HEK293 (cell line): ENCODE measurements at regions not wholly inside any gene's neighbourhood (a gene's known extent, or its start where the extent isn't known, plus 50 kb on each side); places are given as distances from the start of the nearest gene placed in this dataset.
A peak's percentile ranks its signal among the peaks of the same experiment; 100 is the strongest.

Experiments
- CTCF ChIA-PET: fragments of 350-600 bp; formaldehyde crosslinking; extraction: SDS; loops from one replicate; lab custom pipeline; 2021; ENCODE audit warnings: antibody characterized with exemption; lab: Yijun Ruan, JAX
- POLR2A ChIA-PET: fragments of 300-600 bp; formaldehyde crosslinking; extraction: SDS; loops from one replicate; lab custom pipeline; 2020; ENCODE audit warnings: antibody characterized with exemption, inconsistent platforms; lab: Yijun Ruan, JAX
- H3K27ac ChIP-seq: fragments of 200-500 bp; sonication (Bioruptor generic); 2 replicates; pipeline ENCODE4 v1.5.1; 2014; ENCODE audit warnings: low read depth, low read length, control low read depth, inconsistent platforms; ENCODE audit errors: extremely low read depth
- H3K36me3 ChIP-seq, 2 experiments: fragments of 200-500 bp in 1 of 2; sonication (Bioruptor generic) in 1 of 2; 1 replicate in 1 of 2; 2 replicates in 1 of 2; pipeline ENCODE4 v1.5.1; 2014 to 2017; ENCODE audit warnings: inconsistent platforms in 2 of 2, low read length in 2 of 2; ENCODE audit not compliant: control insufficient read depth in 2 of 2, insufficient read depth in 1 of 2
- H3K4me1 ChIP-seq: fragments of 200-500 bp; sonication (Bioruptor generic); 2 replicates; pipeline ENCODE4 v1.5.1; 2014; ENCODE audit warnings: mild to moderate bottlenecking, low read length, inconsistent platforms; ENCODE audit not compliant: control insufficient read depth, insufficient read depth
- H3K4me3 ChIP-seq: 2 replicates; pipeline ENCODE4 v1.5.1; 2011; ENCODE audit warnings: low read depth, mild to moderate bottlenecking, control low read depth, low read length, moderate library complexity
- H3K9me3 ChIP-seq: fragments of 200-500 bp; sonication (Bioruptor generic); 2 replicates; pipeline ENCODE4 v1.5.1; 2014; ENCODE audit warnings: low read depth, low read length, inconsistent platforms; ENCODE audit not compliant: control insufficient read depth, insufficient read depth
- BCL11B ChIP-seq: fragments of 450-650 bp; formaldehyde crosslinking; IDR thresholded peaks from 2 replicates; pipeline ENCODE4 v1.5.1; 2016; ENCODE audit warnings: low read depth, missing biosample characterization, missing genetic modification characterization
- IKZF3 ChIP-seq: fragments of 450-650 bp; IDR thresholded peaks from 2 replicates; pipeline ENCODE4 v1.5.0; 2018; ENCODE audit warnings: missing biosample characterization, mild to moderate bottlenecking, missing genetic modification characterization, moderate library complexity
- SCRT1 ChIP-seq: fragments of 450-650 bp; formaldehyde crosslinking; IDR thresholded peaks from 2 replicates; pipeline ENCODE4 v1.5.1; 2016; ENCODE audit warnings: missing biosample characterization, missing genetic modification characterization, borderline replicate concordance
- ZBTB1 ChIP-seq: fragments of 450-650 bp; formaldehyde crosslinking; IDR thresholded peaks from 2 replicates; pipeline ENCODE4 v1.5.1; 2016; ENCODE audit warnings: missing biosample characterization, missing genetic modification characterization
- ZBTB48 ChIP-seq: fragments of 450-650 bp; formaldehyde crosslinking; IDR thresholded peaks from 2 replicates; pipeline ENCODE4 v1.5.1; 2016; ENCODE audit warnings: missing biosample characterization, missing genetic modification characterization
- ZBTB7A ChIP-seq: fragments of 450-650 bp; formaldehyde crosslinking; IDR thresholded peaks from 2 replicates; pipeline ENCODE4 v1.5.1; 2016; ENCODE audit warnings: low read depth, missing biosample characterization, missing genetic modification characterization
- ZBTB8A ChIP-seq: fragments of 450-650 bp; formaldehyde crosslinking; IDR thresholded peaks from 2 replicates; pipeline ENCODE4 v1.5.1; 2016; ENCODE audit warnings: missing biosample characterization, missing genetic modification characterization
- ZNF121 ChIP-seq: fragments of 450-650 bp; formaldehyde crosslinking; IDR thresholded peaks from 2 replicates; pipeline ENCODE4 v1.5.1; 2016; ENCODE audit warnings: missing biosample characterization, missing genetic modification characterization
- ZNF391 ChIP-seq: fragments of 450-650 bp; formaldehyde crosslinking; IDR thresholded peaks from 2 replicates; pipeline ENCODE4 v1.5.1; 2016; ENCODE audit warnings: low read depth, missing biosample characterization, missing genetic modification characterization, borderline replicate concordance
- ZNF514 ChIP-seq: fragments of 450-650 bp; formaldehyde crosslinking; IDR thresholded peaks from 2 replicates; pipeline ENCODE4 v1.5.1; 2016; ENCODE audit warnings: missing biosample characterization, missing genetic modification characterization
- ZNF629 ChIP-seq: fragments of 450-650 bp; formaldehyde crosslinking; IDR thresholded peaks from 2 replicates; pipeline ENCODE4 v1.5.1; 2017; ENCODE audit warnings: missing biosample characterization, missing genetic modification characterization
- ZNF654 ChIP-seq: fragments of 450-650 bp; formaldehyde crosslinking; IDR thresholded peaks from 2 replicates; pipeline ENCODE4 v1.5.1; 2016; ENCODE audit warnings: low read depth, missing biosample characterization, missing genetic modification characterization
- ZNF776 ChIP-seq: fragments of 450-650 bp; formaldehyde crosslinking; IDR thresholded peaks from 2 replicates; pipeline ENCODE4 v1.5.0; 2017; ENCODE audit warnings: missing biosample characterization, missing genetic modification characterization, borderline replicate concordance
- ZNF830 ChIP-seq: fragments of 450-650 bp; IDR thresholded peaks from 2 replicates; pipeline ENCODE4 v1.5.0; 2018; ENCODE audit warnings: missing biosample characterization, missing genetic modification characterization, low read depth, mild to moderate bottlenecking, moderate library complexity
- ZNF837 ChIP-seq: fragments of 450-650 bp; formaldehyde crosslinking; IDR thresholded peaks from 2 replicates; pipeline ENCODE4 v1.5.1; 2016; ENCODE audit warnings: missing biosample characterization, missing genetic modification characterization
- TF ChIP-seq, protein P1 (sequence below): fragments of 450-650 bp; formaldehyde crosslinking; IDR thresholded peaks from 2 replicates; pipeline ENCODE4 v1.5.1; 2016; ENCODE audit warnings: missing biosample characterization, missing genetic modification characterization
- TF ChIP-seq, protein P2 (sequence below): fragments of 450-650 bp; formaldehyde crosslinking; conservative IDR thresholded peaks from 2 replicates; pipeline ENCODE4 v1.5.1; 2016; ENCODE audit warnings: low read depth, missing biosample characterization, missing genetic modification characterization
- TF ChIP-seq, protein P3 (sequence below): fragments of 450-650 bp; formaldehyde crosslinking; IDR thresholded peaks from 2 replicates; pipeline ENCODE4 v1.5.1; 2016; ENCODE audit warnings: missing biosample characterization, missing genetic modification characterization
- TF ChIP-seq, protein P4 (sequence below): fragments of 450-650 bp; formaldehyde crosslinking; IDR thresholded peaks from 2 replicates; pipeline ENCODE4 v1.5.1; 2016; ENCODE audit warnings: missing biosample characterization, missing genetic modification characterization, borderline replicate concordance
- TF ChIP-seq, protein P5 (sequence below): fragments of 450-650 bp; formaldehyde crosslinking; IDR thresholded peaks from 2 replicates; pipeline ENCODE4 v1.5.1; 2016; ENCODE audit warnings: missing biosample characterization, missing genetic modification characterization

DNA sequence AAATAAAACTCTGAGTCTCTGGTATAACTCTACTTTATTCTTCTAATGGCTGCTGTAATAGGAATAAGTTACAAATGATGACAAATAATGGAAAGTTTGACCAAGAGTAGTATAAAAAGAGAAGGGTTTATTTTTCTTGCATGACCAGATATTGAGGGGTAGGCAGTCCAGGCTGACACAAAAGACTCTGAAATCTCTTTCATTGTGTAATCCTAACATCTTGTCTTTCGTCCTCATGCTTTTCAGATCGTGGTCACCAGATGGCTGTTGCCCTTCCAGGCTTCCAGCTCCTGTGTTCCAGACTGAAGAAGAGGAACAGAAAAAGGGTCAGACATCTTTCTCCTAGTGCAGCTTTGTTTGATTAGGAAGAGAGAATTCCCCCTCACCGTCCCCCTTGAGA is 176.9 kb upstream of the GK2 start:
- Histone ChIP-seq H3K4me3 (no peak overlapping the region), H3K27ac (no peak overlapping the region), H3K36me3 (no peaks in the 10 kb centered on the region), H3K9me3 (no peaks in the 10 kb centered on the region), H3K4me1 (no peaks in the 10 kb centered on the region)
- CTCF ChIA-PET, result no interaction called here
- POLR2A ChIA-PET, result no interaction called here
- TF ChIP-seq ZBTB48, result no peak

DNA sequence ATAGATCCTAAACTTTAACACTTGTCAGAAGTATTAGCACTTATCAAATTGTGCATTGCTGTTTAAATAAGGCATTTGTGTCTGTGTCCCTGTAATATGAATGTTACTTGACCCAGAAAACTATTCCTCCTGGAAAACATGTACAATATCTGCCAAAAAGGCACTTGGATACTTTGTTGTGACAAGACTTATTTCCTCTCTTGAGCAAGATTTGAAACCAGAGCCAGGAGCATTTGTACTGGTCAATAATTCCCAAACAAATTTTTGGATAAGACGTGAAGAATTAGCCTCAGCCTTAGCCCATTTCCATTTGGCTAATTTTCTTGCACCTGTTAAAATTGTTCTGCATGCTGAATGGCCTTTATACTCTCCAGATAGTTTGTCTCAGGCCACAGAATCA is 176.3 kb upstream of the GK2 start:
- Histone ChIP-seq H3K27ac (no peak overlapping the region), H3K36me3 (no peaks in the 10 kb centered on the region), H3K4me3 (no peak overlapping the region), H3K4me1 (no peaks in the 10 kb centered on the region), H3K9me3 (no peaks in the 10 kb centered on the region)
- TF ChIP-seq ZNF391 (tag by site-specific recombination), result no peak
- POLR2A ChIA-PET, result no interaction called here
- CTCF ChIA-PET, result no interaction called here

DNA sequence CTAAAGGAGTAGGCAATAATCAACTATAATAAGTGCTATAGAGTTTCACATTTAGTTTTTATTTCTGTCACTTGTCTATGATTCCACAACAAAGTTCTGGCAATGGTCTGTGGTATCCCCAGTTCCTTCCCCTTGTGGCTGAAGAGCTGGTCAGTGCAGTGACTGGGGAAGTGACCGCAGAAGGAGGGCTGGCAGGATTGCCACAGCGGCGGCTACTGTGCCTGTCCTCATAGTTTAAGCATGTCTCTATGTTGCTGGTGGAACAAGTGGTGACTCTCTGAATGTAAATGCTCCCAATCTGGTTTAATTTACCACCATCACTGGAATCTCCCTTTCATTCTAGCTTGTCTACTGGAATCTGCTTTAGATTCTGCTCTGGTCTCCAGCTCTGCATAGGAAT is 170.6 kb upstream of the GK2 start:
- Histone ChIP-seq H3K27ac (no peak overlapping the region), H3K4me3 (no peak overlapping the region), H3K9me3 (no peaks in the 10 kb centered on the region), H3K4me1 (no peaks in the 10 kb centered on the region), H3K36me3 (no peaks in the 10 kb centered on the region)
- TF ChIP-seq, protein P1, sequence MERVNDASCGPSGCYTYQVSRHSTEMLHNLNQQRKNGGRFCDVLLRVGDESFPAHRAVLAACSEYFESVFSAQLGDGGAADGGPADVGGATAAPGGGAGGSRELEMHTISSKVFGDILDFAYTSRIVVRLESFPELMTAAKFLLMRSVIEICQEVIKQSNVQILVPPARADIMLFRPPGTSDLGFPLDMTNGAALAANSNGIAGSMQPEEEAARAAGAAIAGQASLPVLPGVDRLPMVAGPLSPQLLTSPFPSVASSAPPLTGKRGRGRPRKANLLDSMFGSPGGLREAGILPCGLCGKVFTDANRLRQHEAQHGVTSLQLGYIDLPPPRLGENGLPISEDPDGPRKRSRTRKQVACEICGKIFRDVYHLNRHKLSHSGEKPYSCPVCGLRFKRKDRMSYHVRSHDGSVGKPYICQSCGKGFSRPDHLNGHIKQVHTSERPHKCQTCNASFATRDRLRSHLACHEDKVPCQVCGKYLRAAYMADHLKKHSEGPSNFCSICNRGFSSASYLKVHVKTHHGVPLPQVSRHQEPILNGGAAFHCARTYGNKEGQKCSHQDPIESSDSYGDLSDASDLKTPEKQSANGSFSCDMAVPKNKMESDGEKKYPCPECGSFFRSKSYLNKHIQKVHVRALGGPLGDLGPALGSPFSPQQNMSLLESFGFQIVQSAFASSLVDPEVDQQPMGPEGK (tag by site-specific recombination), result no peak
- TF ChIP-seq ZNF514 (no peak), ZNF837 (no peak), ZNF830 (tag by site-specific recombination) (no peak), ZNF121 (tag by site-specific recombination) (no peak), ZBTB8A (tag by site-specific recombination) (no peak), BCL11B (no peak), ZNF776 (no peak)
- TF ChIP-seq, protein P2, sequence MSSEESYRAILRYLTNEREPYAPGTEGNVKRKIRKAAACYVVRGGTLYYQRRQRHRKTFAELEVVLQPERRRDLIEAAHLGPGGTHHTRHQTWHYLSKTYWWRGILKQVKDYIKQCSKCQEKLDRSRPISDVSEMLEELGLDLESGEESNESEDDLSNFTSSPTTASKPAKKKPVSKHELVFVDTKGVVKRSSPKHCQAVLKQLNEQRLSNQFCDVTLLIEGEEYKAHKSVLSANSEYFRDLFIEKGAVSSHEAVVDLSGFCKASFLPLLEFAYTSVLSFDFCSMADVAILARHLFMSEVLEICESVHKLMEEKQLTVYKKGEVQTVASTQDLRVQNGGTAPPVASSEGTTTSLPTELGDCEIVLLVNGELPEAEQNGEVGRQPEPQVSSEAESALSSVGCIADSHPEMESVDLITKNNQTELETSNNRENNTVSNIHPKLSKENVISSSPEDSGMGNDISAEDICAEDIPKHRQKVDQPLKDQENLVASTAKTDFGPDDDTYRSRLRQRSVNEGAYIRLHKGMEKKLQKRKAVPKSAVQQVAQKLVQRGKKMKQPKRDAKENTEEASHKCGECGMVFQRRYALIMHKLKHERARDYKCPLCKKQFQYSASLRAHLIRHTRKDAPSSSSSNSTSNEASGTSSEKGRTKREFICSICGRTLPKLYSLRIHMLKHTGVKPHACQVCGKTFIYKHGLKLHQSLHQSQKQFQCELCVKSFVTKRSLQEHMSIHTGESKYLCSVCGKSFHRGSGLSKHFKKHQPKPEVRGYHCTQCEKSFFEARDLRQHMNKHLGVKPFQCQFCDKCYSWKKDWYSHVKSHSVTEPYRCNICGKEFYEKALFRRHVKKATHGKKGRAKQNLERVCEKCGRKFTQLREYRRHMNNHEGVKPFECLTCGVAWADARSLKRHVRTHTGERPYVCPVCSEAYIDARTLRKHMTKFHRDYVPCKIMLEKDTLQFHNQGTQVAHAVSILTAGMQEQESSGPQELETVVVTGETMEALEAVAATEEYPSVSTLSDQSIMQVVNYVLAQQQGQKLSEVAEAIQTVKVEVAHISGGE (tag by site-specific recombination), result no peak
- POLR2A ChIA-PET, result no interaction called here
- CTCF ChIA-PET, result no interaction called here

DNA sequence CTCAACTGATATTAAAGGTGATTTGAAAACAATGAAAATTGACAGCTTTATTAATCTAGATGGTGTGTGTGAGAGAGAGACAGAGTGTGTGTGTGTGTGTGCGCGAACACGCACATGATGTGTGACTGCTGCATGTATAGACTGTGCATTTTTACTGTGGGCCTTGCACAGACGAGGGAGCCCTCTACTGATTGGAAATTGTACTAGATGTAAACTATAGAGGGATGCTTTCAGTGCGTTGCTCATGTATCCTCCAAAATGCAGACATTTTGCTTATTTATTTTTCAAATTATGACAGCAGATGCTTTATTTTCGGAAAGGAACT is 168.4 kb upstream of the GK2 start:
- no peaks in the 10 kb centered on the region for H3K4me1 ChIP-seq
- POLR2A ChIA-PET, result no interaction called here
- no peaks in the 10 kb centered on the region for H3K9me3 ChIP-seq
- no peak overlapping the region for H3K27ac ChIP-seq
- CTCF ChIA-PET, result interaction anchor here (0.6 to 0.7 kb wide), 2 partner anchors 13 to 624 kb away, joined by 3 read pairs; no protein-coding TSS in a partner anchor
- no peaks in the 10 kb centered on the region for H3K36me3 ChIP-seq
- no peak overlapping the region for H3K4me3 ChIP-seq
- TF ChIP-seq, protein P3, sequence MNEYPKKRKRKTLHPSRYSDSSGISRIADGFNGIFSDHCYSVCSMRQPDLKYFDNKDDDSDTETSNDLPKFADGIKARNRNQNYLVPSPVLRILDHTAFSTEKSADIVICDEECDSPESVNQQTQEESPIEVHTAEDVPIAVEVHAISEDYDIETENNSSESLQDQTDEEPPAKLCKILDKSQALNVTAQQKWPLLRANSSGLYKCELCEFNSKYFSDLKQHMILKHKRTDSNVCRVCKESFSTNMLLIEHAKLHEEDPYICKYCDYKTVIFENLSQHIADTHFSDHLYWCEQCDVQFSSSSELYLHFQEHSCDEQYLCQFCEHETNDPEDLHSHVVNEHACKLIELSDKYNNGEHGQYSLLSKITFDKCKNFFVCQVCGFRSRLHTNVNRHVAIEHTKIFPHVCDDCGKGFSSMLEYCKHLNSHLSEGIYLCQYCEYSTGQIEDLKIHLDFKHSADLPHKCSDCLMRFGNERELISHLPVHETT (tag by site-specific recombination), result no peak
- no peak for TF ChIP-seq SCRT1 (tag by site-specific recombination)
- no peak for TF ChIP-seq ZBTB7A (tag by site-specific recombination)
- peak; percentile 46 for TF ChIP-seq ZNF654 (tag by site-specific recombination)
- TF ChIP-seq, protein P4, sequence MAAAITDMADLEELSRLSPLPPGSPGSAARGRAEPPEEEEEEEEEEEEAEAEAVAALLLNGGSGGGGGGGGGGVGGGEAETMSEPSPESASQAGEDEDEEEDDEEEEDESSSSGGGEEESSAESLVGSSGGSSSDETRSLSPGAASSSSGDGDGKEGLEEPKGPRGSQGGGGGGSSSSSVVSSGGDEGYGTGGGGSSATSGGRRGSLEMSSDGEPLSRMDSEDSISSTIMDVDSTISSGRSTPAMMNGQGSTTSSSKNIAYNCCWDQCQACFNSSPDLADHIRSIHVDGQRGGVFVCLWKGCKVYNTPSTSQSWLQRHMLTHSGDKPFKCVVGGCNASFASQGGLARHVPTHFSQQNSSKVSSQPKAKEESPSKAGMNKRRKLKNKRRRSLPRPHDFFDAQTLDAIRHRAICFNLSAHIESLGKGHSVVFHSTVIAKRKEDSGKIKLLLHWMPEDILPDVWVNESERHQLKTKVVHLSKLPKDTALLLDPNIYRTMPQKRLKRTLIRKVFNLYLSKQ, result no peak
- no peak for TF ChIP-seq ZBTB1 (tag by site-specific recombination)
- TF ChIP-seq IKZF3 (tag by site-specific recombination), result no peak
- TF ChIP-seq ZNF629, result no peak
- TF ChIP-seq, protein P5, sequence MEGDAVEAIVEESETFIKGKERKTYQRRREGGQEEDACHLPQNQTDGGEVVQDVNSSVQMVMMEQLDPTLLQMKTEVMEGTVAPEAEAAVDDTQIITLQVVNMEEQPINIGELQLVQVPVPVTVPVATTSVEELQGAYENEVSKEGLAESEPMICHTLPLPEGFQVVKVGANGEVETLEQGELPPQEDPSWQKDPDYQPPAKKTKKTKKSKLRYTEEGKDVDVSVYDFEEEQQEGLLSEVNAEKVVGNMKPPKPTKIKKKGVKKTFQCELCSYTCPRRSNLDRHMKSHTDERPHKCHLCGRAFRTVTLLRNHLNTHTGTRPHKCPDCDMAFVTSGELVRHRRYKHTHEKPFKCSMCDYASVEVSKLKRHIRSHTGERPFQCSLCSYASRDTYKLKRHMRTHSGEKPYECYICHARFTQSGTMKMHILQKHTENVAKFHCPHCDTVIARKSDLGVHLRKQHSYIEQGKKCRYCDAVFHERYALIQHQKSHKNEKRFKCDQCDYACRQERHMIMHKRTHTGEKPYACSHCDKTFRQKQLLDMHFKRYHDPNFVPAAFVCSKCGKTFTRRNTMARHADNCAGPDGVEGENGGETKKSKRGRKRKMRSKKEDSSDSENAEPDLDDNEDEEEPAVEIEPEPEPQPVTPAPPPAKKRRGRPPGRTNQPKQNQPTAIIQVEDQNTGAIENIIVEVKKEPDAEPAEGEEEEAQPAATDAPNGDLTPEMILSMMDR (tag by site-specific recombination), result peak; percentile 36; the same call in 1 of the 2 replicates
